Pancreas (tissue), 10 donors: ENCODE measurements at regions not wholly inside any gene's neighbourhood (a gene's known extent, or its start where the extent isn't known, plus 50 kb on each side); places are given as distances from the start of the nearest gene placed in this dataset.

ENCODE experiments used
- ATAC-seq, 4 donors: fragments of 200-7000 bp; cut with Tn5 transposase; one replicate each; pipeline versions ENCODE4 v1.8.0 to v1.9.1; 2020; ENCODE audit warnings: mild to moderate bottlenecking in 4 of 4, moderate library complexity in 4 of 4
- DNase-seq, 6 donors: peaks; one replicate each; pipeline ENCODE4 v3.0.0-alpha.2; 2020
- FAIRE-seq: peaks from 2 replicates; lab custom pipeline; 2012; peaks lifted over from hg19 to GRCh38; lab: Jason Lieb, UNC
- H3K27ac ChIP-seq, 4 donors: fragments of 200-600 bp; sonication (generic); 1 replicate in 3 of 4; 2 replicates in 1 of 4; pipeline versions ENCODE4 v1.5.0 to v1.8.0; 2020
- H3K27me3 ChIP-seq, 4 donors: fragments of 200-600 bp; one replicate each; pipeline ENCODE4 v1.8.0; 2021
- H3K36me3 ChIP-seq, 3 donors: fragments of 200-600 bp; sonication (generic) in 1 of 3; one replicate each; pipeline versions ENCODE4 v1.5.0 to v1.8.0; 2020 to 2021
- H3K4me1 ChIP-seq, 3 donors: fragments of 200-600 bp; one replicate each; pipeline ENCODE4 v1.8.0; 2021
- H3K4me3 ChIP-seq, 4 donors: fragments of 200-600 bp; sonication (generic) in 2 of 4; one replicate each; pipeline versions ENCODE4 v1.5.0 to v1.8.0; 2020 to 2021
- H3K9me3 ChIP-seq, 4 donors: fragments of 200-600 bp; one replicate each; pipeline ENCODE4 v1.8.0; 2021
- CTCF ChIP-seq, 4 donors: fragments of 200-600 bp; sonication (generic) in 3 of 4; IDR thresholded peaks; one replicate each; pipeline versions ENCODE4 v1.5.0 to v1.8.0; 2021; ENCODE audit warnings: antibody characterized with exemption in 4 of 4
- WGBS, 2 donors: extraction: QIAGEN DNeasy Blood & Tissue Kit; methylation state at CpG; one replicate each; pipeline ENCODE4 v1.1.7; 2013; 5-methylcytosine and 5-hydroxymethylcytosine counted together
- intact Hi-C, 3 donors: fragments of 100-400 bp; cut with DNase I; formaldehyde crosslinking; loops; one replicate each; pipeline versions ENCODE4 v1.11.1 to v1.14.2; 2022
- donor health status: healthy with polysubstance abuse.
- donor health status: DM: no; HTN: no; CAD: no; lungs with moderate emphysema.
- donor health status: DM: no; HTN: no; CAD: no.
- donor health status: control.
- donor health status: control.
- donor health status: Bipolar disorder and iron deficiency.
- donor health status: DM: yes; HTN: yes; CAD: no.
- donor health status: DM: no; HTN: no; CAD: no.
- donor health status: DM: no; HTN: no; CAD: no.
- donor health status: DM: yes; HTN: yes; CAD: no.

GRCh38 chr5:118033686-118034338 is 954.5 kb downstream of the DTWD2 start:
- ATAC-seq: no peak
- intact Hi-C loops: no loop called here
- Histone ChIP-seq H3K27me3 (no peaks in the 10 kb centered on the region), H3K4me1 (no peaks in the 10 kb centered on the region), H3K27ac (no peak overlapping the region), H3K36me3 (no peaks in the 10 kb centered on the region), H3K9me3 (no peaks in the 10 kb centered on the region), H3K4me3 (no peak overlapping the region)
- peak in 2 of 6 donors; percentile 20 to 62 for DNase-seq
- WGBS, 2 donors: 87 to 94% methylated on average over 31 of the region's 31 CpGs
- no peak for FAIRE-seq
- TF ChIP-seq CTCF (IDR thresholded peaks at IDR 0.05): no peak

DNA sequence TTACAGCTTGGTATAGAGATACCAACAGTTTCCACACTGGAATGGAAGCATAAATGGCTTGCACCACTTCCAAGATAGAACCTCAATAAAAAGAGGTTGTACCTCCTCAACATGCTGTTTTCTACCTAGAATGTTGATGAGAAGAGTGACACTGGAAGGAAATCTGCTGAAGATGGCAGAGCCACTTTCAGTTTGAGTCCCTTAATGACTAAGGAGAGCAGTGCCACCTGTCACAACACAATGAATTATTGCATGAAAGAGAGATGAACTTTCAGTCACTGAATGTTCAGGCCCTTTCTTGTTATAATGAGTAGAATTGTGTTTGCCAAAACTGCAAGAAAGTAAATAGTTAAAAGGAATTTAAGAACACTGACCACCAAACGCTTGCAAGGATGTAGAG is 958.5 kb downstream of the DTWD2 start:
- intact Hi-C loops: no loop called here
- 33 to 40% methylated on average over 1 of the region's 1 CpG for WGBS, 2 donors
- ATAC-seq: no peak
- FAIRE-seq: no peak
- Histone ChIP-seq H3K4me3 (no peak overlapping the region), H3K4me1 (no peaks in the 10 kb centered on the region), H3K36me3 (no peaks in the 10 kb centered on the region), H3K27me3 (no peaks in the 10 kb centered on the region), H3K27ac (no peak overlapping the region), H3K9me3 (no peaks in the 10 kb centered on the region)
- TF ChIP-seq CTCF (IDR thresholded peaks at IDR 0.05): no peak
- no peak for DNase-seq

- Histone ChIP-seq H3K36me3 (no peaks in the 10 kb centered on the region), H3K4me3 (no peak overlapping the region), H3K27ac (no peak overlapping the region), H3K4me1 (no peaks in the 10 kb centered on the region), H3K27me3 (no peaks in the 10 kb centered on the region), H3K9me3 (no peaks in the 10 kb centered on the region)
- ATAC-seq (no peak), FAIRE-seq (no peak), DNase-seq (no peak)
- intact Hi-C loops: no loop called here
- 26 to 29% methylated on average over 2 of the region's 2 CpGs for WGBS, 2 donors
- TF ChIP-seq CTCF (IDR thresholded peaks at IDR 0.05): no peak
Observed at GRCh38 chr5:118022062-118022461, 966.3 kb downstream of the DTWD2 start.

- 59 to 76% methylated on average over 5 of the region's 5 CpGs for WGBS, 2 donors
- Histone ChIP-seq H3K27me3 (no peaks in the 10 kb centered on the region), H3K9me3 (no peaks in the 10 kb centered on the region), H3K4me3 (no peak overlapping the region), H3K36me3 (no peaks in the 10 kb centered on the region), H3K4me1 (no peaks in the 10 kb centered on the region), H3K27ac (no peak overlapping the region)
- no peak for ATAC-seq
- no peak for DNase-seq
- intact Hi-C loops: no loop called here
- FAIRE-seq: no peak
- TF ChIP-seq CTCF (IDR thresholded peaks at IDR 0.05): no peak
Observed at GRCh38 chr5:118017536-118017935, 970.8 kb downstream of the DTWD2 start.

DNA sequence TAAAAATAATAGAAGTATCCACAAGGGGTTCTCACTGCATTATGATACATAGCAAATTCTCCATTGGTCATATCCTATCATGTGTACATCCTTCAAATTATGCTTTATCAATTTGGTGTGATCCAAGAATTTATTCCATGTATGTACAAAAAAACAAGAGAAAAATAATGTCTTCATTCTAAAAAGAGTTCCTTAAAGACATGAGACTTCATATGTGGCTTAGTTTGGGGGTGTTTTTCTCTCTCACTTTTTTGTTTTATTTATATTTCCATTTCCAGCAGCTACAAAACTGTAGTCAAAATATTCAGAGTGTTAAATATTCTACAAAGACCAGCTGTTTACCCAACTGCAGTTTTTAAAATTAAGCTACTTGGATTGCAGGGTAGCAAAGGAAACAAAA is 972.0 kb downstream of the DTWD2 start:
- Histone ChIP-seq H3K27ac (no peak overlapping the region), H3K27me3 (no peaks in the 10 kb centered on the region), H3K9me3 (no peaks in the 10 kb centered on the region), H3K36me3 (no peaks in the 10 kb centered on the region), H3K4me3 (no peak overlapping the region), H3K4me1 (no peaks in the 10 kb centered on the region)
- FAIRE-seq (no peak), ATAC-seq (no peak), DNase-seq (no peak)
- TF ChIP-seq CTCF (IDR thresholded peaks at IDR 0.05): no peak
- intact Hi-C loops: no loop called here
